ENCODE measurements at regions not wholly inside any gene's neighbourhood (a gene's known extent, or its start where the extent isn't known, plus 50 kb on each side); places are given as distances from the start of the nearest gene placed in this dataset.

GRCh38 chr5:102617191-102618187, 118.7 kb upstream of the SLCO6A1 start:
- Histone ChIP-seq H3K9me3 (ENCODE audit: severe bottlenecking) (no peaks in the 10 kb centered on the region), H3K4me3 (ENCODE audit: low read depth, low read length) (no peak overlapping the region), H3K27me3 (ENCODE audit: insufficient read depth, low read depth, severe bottlenecking) (no peaks in the 10 kb centered on the region), H3K36me3 (no peaks in the 10 kb centered on the region), H3K27ac (no peak overlapping the region)
- no peak for TF ChIP-seq CTCF (IDR thresholded peaks at IDR 0.05; ENCODE audit: low read depth, low read length)
- DNase-seq = no peak

DNA sequence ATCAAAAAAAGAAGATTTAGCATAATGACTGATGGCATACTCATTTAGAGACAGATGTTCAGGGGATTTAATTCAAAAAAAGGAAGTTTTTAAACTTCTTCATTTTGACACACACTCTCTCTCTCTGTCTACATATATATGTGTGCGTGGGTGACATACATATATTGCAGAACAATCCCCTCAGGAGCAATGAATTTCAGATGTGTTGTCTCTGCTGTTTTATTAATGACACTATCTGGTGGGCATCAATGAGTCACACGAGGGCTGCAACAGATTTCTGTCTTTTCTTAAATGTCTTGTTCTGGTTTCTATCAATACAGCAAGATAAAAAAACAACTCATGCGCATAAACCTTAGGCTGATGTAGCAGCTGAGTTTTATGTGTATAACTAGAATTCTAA, 123.5 kb upstream of the SLCO6A1 start:
- TF ChIP-seq CTCF (IDR thresholded peaks at IDR 0.05; ENCODE audit: low read depth, low read length) = no peak
- Histone ChIP-seq H3K27me3 (ENCODE audit: insufficient read depth, low read depth, severe bottlenecking) (no peaks in the 10 kb centered on the region), H3K27ac (no peak overlapping the region), H3K4me3 (ENCODE audit: low read depth, low read length) (no peak overlapping the region), H3K9me3 (ENCODE audit: severe bottlenecking) (no peaks in the 10 kb centered on the region), H3K36me3 (no peaks in the 10 kb centered on the region)
- no peak for DNase-seq

- Histone ChIP-seq H3K27me3 (ENCODE audit: insufficient read depth, low read depth, severe bottlenecking) (no peaks in the 10 kb centered on the region), H3K9me3 (ENCODE audit: severe bottlenecking) (no peaks in the 10 kb centered on the region), H3K4me3 (ENCODE audit: low read depth, low read length) (no peak overlapping the region), H3K36me3 (no peaks in the 10 kb centered on the region), H3K27ac (no peak overlapping the region)
- no peak for DNase-seq
- TF ChIP-seq CTCF (IDR thresholded peaks at IDR 0.05; ENCODE audit: low read depth, low read length) = no peak
These were observed 124.7 kb upstream of the SLCO6A1 start for GRCh38 chr5:102623329-102624065.

DNA sequence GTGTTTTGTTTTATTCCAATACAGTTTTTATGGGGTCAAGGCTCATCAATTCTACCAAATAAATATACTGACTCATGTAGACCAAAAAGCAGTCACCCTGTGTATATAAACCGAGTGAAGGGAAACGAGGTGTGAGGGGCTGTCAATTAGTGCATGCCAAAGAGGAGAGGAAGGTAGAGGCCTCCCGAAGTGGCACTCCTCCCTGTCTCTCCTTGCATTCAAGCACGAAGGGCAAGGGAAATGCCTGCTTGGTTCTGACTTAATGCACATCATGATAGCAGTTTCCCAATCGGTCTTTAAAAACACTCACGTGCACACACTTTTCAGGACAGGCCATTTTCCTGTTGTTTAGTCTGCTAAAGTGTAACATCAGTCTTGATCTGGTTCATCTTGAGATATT, 125.6 kb upstream of the SLCO6A1 start:
- Histone ChIP-seq H3K27ac (no peak overlapping the region), H3K4me3 (ENCODE audit: low read depth, low read length) (no peak overlapping the region), H3K36me3 (no peaks in the 10 kb centered on the region), H3K9me3 (ENCODE audit: severe bottlenecking) (no peaks in the 10 kb centered on the region), H3K27me3 (ENCODE audit: insufficient read depth, low read depth, severe bottlenecking) (no peaks in the 10 kb centered on the region)
- no peak for DNase-seq
- TF ChIP-seq CTCF (IDR thresholded peaks at IDR 0.05; ENCODE audit: low read depth, low read length) = no peak

- H3K27ac ChIP-seq = no peak overlapping the region
- no peak for DNase-seq
- H3K36me3 ChIP-seq = no peaks in the 10 kb centered on the region
- H3K27me3 ChIP-seq (ENCODE audit: insufficient read depth, low read depth, severe bottlenecking) = no peaks in the 10 kb centered on the region
- H3K4me3 ChIP-seq (ENCODE audit: low read depth, low read length) = no peak overlapping the region
- H3K9me3 ChIP-seq (ENCODE audit: severe bottlenecking) = no peaks in the 10 kb centered on the region
- no peak for TF ChIP-seq CTCF (IDR thresholded peaks at IDR 0.05; ENCODE audit: low read depth, low read length)
These were observed 126.7 kb upstream of the SLCO6A1 start for GRCh38 chr5:102625468-102625867.

All from WERI-Rb-1 (cell line).